GM12873 (cell line): ENCODE measurements at regions not wholly inside any gene's neighbourhood (a gene's known extent, or its start where the extent isn't known, plus 50 kb on each side); places are given as distances from the start of the nearest gene placed in this dataset.

ENCODE experiments used
- CTCF ChIP-seq: IDR thresholded peaks from 2 replicates; pipeline ENCODE4 v1.5.1; 2012; ENCODE audit warnings: low read depth, mild to moderate bottlenecking, moderate library complexity, low read length, control low read depth; ENCODE audit not compliant: insufficient read depth; ENCODE audit errors: missing control alignments

GRCh38 chr6:45789238-45789637 lies 226.4 kb downstream of the CLIC5 start:
- no peak for TF ChIP-seq CTCF

- TF ChIP-seq CTCF, result no peak
These were observed 228.3 kb downstream of the CLIC5 start for GRCh38 chr6:45787384-45787783.

GRCh38 chr6:45786355-45786781 lies 229.3 kb downstream of the CLIC5 start:
- TF ChIP-seq CTCF, result no peak

- no peak for TF ChIP-seq CTCF
These were observed 231.4 kb downstream of the CLIC5 start for GRCh38 chr6:45784250-45784649.

GRCh38 chr6:45783716-45784115 lies 231.9 kb downstream of the CLIC5 start:
- TF ChIP-seq CTCF, result no peak

GRCh38 chr6:45781890-45782289 lies 233.8 kb downstream of the CLIC5 start:
- no peak for TF ChIP-seq CTCF

- TF ChIP-seq CTCF, result no peak
These were observed 235.1 kb downstream of the CLIC5 start for GRCh38 chr6:45780523-45780922.
